GM13977 (cell line): ENCODE measurements at regions not wholly inside any gene's neighbourhood (a gene's known extent, or its start where the extent isn't known, plus 50 kb on each side); places are given as distances from the start of the nearest gene placed in this dataset.

Source experiments
- DNase-seq: peaks from one replicate; pipeline ENCODE4 v3.0.0; 2012; ENCODE audit warnings: low spot score
- in situ Hi-C: fragments of 300-500 bp; cut with MboI; formaldehyde crosslinking; loops from one replicate; pipeline ENCODE4 v1.12.0; 2022; ENCODE audit warnings: low sequenced_read_pairs, low pct_unique_long_range_greater_than_20kb, mixed read lengths, inconsistent platforms; ENCODE audit not compliant: unreplicated experiment
- TF ChIP-seq, protein P1 (sequence below): IDR thresholded peaks from 2 replicates; pipeline ENCODE4 v1.5.1; 2012; ENCODE audit warnings: mild to moderate bottlenecking, control low read depth; ENCODE audit not compliant: insufficient read depth; ENCODE audit errors: extremely low read depth, missing control alignments

DNA sequence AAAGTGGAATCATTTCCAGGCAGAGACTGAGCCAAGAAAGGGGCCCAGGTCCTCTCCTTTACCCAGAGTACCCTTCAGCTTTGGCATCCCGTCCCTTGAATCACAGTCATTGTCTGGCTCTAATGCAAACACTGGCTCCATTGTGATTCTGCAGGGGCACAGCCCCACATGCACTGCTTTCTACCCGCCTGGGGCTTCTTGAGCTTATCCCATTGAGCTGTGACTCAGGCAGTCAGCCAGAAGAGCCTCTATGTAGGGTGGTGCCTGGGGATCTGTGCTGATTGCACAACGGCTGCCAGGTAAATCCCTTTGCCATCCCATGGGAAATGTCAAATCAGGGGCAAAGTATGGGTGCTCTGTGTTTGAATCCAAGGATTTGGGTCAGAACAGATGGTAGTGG, 88.9 kb downstream of the RASSF10 start:
- no peak for DNase-seq
- in situ Hi-C loops = no loop called here

DNA sequence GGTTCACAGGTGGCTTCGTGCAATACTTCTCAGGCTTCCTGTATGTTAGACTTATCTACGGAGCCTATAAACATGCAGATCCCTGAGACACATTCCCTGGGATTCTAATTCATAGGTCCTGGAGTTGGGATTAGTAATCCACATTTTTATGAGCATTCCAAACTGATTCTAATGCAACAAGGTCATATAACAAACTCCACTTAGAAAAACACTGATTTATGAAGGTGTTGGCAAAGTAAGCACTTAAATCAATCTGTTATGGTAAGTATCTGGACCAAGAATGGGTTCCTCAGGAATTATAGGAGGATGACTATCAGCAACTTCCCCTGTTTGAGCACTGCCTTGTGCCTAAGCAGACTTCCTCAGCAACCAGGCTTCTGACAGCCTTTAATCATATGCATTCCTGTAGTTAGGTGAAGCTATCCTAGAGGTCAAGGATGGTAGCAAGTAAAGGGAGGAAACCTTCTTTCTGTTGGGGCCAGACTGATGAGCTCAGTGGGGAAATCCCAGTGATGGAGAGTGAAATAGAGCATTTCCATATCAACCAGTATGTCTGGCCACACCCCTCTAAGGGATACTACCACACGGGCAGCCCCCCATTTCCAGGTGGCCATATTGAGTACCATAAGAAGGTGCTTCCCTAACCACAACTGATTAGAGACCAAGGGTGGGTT, 89.6 kb downstream of the RASSF10 start:
- no peak for DNase-seq
- TF ChIP-seq, protein P1, sequence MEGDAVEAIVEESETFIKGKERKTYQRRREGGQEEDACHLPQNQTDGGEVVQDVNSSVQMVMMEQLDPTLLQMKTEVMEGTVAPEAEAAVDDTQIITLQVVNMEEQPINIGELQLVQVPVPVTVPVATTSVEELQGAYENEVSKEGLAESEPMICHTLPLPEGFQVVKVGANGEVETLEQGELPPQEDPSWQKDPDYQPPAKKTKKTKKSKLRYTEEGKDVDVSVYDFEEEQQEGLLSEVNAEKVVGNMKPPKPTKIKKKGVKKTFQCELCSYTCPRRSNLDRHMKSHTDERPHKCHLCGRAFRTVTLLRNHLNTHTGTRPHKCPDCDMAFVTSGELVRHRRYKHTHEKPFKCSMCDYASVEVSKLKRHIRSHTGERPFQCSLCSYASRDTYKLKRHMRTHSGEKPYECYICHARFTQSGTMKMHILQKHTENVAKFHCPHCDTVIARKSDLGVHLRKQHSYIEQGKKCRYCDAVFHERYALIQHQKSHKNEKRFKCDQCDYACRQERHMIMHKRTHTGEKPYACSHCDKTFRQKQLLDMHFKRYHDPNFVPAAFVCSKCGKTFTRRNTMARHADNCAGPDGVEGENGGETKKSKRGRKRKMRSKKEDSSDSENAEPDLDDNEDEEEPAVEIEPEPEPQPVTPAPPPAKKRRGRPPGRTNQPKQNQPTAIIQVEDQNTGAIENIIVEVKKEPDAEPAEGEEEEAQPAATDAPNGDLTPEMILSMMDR = no peak
- in situ Hi-C loops = no loop called here

More for the DNA sequence above, 88.9 kb downstream of the RASSF10 start:
- TF ChIP-seq, protein P1 = no peak

DNA sequence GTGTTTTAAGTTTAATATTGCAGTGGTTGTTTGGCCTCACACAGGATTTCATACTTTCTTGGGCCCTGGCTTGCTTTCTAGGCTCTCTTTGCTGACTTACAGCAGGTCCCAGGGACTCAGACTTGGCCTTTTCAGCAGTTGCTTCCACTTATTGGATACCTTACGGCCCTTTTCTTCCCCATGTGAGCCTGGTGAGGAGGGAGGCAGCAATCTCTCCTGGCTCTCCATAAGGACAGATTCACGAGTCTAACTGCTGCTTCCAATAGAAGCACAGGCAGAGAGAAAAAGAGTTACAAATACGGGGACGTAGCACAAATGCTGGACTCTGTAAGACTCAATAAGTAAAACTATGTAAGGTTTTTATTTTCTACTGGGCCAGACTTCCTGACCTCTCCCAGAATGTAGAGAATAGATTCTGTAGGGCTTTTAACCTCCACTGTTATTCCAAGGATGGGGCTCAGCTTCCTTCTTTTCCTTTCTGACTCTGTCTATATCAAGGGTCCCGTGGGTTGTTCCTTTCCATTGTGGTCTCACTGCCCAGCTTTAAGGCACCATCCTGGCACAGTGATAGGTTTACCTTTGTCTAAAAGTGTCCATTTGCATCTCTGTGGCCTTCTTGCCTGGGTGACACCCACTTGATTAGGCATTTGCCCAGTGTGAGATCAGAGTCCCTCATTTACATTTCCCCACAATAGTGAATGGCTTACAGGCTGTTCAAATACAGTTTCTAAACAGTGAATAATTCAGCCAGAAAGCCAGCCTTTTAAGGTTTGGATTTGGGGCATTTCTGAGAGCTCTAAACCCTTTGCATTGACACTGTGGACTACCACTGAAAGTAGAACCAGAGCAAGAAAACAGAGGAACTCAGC, 92.8 kb downstream of the RASSF10 start:
- in situ Hi-C loops = no loop called here
- TF ChIP-seq, protein P1 = no peak

DNA sequence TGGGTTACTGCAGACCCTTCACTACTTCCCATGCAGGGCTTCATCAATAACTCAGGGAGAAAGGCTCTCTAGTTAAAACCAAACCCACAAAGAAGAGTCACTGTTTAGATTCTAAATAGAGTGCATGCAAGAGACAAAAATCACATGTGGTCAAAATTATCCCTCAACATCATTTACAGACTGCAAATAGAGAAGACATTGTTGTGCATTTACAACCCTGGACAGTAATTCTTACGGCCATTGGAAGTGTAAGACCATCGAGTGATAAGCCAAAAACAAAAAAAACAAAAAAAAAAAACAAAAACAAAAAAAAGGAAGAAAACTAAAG, 93.4 kb downstream of the RASSF10 start:
- in situ Hi-C loops = no loop called here
- TF ChIP-seq, protein P1 = no peak
- DNase-seq = no peak

More for the DNA sequence above, 92.8 kb downstream of the RASSF10 start:
- DNase-seq = no peak

DNA sequence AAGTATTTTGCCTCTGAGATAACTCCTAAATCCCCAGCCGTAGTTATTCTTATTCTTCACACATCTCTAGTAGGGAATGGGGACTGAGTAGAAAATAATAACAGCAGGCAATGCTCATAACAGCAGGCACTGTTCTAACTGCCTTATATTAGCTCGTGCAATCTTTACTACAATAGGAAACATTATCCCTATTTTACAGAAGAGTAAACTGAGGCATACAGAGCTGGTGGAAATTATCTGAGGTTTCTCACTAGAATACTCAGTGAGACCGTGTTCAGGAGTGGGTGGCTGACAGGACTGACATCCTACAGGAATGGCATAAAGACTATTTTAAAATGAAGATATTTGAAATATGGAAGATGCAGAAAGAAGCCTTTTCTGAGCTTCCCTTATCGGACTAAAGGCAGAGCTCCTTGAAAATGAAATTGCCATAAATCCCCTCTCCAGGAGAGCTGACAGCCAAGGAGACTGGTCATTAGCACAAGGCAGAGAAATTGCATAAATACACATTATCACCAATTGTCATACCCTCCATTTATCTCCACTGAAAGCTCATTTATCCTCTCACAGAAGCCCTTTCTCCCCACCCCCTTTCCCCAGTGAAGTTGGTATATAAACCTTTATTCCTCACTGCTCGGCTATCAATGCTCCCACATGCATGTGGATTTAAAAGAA, 93.9 kb downstream of the RASSF10 start:
- TF ChIP-seq, protein P1 = no peak
- no peak for DNase-seq
- in situ Hi-C loops = no loop called here

DNA sequence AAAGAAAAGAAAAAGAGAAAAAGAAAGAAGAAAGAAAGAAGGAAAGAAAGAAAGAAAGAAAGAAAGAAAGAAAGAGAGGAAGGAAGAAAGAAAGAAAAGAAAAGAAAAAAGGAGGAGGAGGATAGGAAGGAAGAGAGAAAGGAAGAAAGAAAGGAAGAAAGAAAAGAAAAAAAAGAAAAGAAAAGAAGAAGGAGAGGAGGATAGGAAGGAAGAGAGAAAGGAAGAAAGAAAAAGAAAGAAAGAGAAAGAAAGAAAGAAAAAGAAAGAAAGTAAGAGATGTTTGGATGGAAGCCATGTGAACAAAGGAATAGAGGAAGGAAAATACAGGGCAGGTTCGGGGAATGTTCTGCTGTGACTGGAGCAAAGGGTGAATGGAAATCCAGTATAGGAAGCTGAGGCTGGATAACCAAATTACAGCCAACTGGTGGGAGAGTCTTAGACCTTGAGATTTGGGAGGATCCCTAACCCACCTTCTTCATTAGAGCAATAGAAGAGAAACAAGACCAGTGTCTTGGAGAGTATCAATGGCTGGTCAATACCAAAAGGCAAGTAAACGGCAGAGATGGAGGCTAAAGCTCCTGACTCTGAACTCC, 94.9 kb downstream of the RASSF10 start:
- in situ Hi-C loops = no loop called here
- DNase-seq = no peak
- TF ChIP-seq, protein P1 = no peak
